Activated naive CD8-positive, alpha-beta T cell treated with anti-CD3 and anti-CD28 coated beads, Interleukin-2, amount 10 ng/mL, durations not matched to agents 7 days and 5 days (primary cell): ENCODE measurements at regions not wholly inside any gene's neighbourhood (a gene's known extent, or its start where the extent isn't known, plus 50 kb on each side); places are given as distances from the start of the nearest gene placed in this dataset.
"Not testable (repeated sequence)": the region's sequence is repeated elsewhere in the genome, so short reads cannot be mapped to it uniquely, and the experiment has no call there.

Experiments used
- ATAC-seq: fragments of 150-1000 bp; cut with Tn5 transposase; one replicate; pipeline ENCODE4 v1.10.0; 2021; ENCODE audit warnings: low read depth, moderate library complexity
- POLR2A ChIA-PET: fragments of 350-600 bp; sonication (Branson Sonifier 250); formaldehyde crosslinking; loops from one replicate; lab custom pipeline; 2021; ENCODE audit warnings: antibody characterized with exemption; lab: Charles Lee
- DNase-seq: peaks from one replicate; pipeline ENCODE4 v3.0.0; 2021
- H3K27ac Mint-ChIP-seq: one replicate; pipeline ENCODE4 v1.8.0; 2022; ENCODE audit warnings: mild to moderate bottlenecking, mixed read lengths
- H3K27me3 Mint-ChIP-seq: one replicate; pipeline ENCODE4 v1.8.0; 2022; ENCODE audit warnings: mild to moderate bottlenecking, moderate library complexity, mixed read lengths
- H3K36me3 Mint-ChIP-seq: one replicate; pipeline ENCODE4 v1.8.0; 2021; ENCODE audit warnings: mild to moderate bottlenecking, mixed read lengths
- H3K4me1 Mint-ChIP-seq: one replicate; pipeline ENCODE4 v1.8.0; 2021; ENCODE audit warnings: mixed read lengths
- H3K4me3 Mint-ChIP-seq: one replicate; pipeline ENCODE4 v1.8.0; 2022; ENCODE audit warnings: mild to moderate bottlenecking, moderate library complexity, mixed read lengths
- H3K9me3 Mint-ChIP-seq: one replicate; pipeline ENCODE4 v1.8.0; 2021; ENCODE audit warnings: mixed read lengths

GRCh38 chr5:74454263-74455030, 186.1 kb downstream of the ENC1 start:
- H3K27ac Mint-ChIP-seq = no peak overlapping the region
- H3K4me3 Mint-ChIP-seq = no peak overlapping the region
- no peaks in the 10 kb centered on the region for H3K4me1 Mint-ChIP-seq
- POLR2A ChIA-PET = no interaction called here
- H3K36me3 Mint-ChIP-seq = no peaks in the 10 kb centered on the region
- H3K9me3 Mint-ChIP-seq = no peaks in the 10 kb centered on the region
- ATAC-seq = no peak
- peaks cover 17% of the 10 kb centered on the region for H3K27me3 Mint-ChIP-seq
- no peak for DNase-seq

GRCh38 chr5:74452856-74453255, 187.7 kb downstream of the ENC1 start:
- H3K9me3 Mint-ChIP-seq = no peaks in the 10 kb centered on the region
- H3K27me3 Mint-ChIP-seq = peaks cover 15% of the 10 kb centered on the region
- no peaks in the 10 kb centered on the region for H3K4me1 Mint-ChIP-seq
- no peak overlapping the region for H3K4me3 Mint-ChIP-seq
- ATAC-seq = no peak
- H3K27ac Mint-ChIP-seq = no peak overlapping the region
- no peaks in the 10 kb centered on the region for H3K36me3 Mint-ChIP-seq
- POLR2A ChIA-PET = no interaction called here
- DNase-seq = no peak

GRCh38 chr5:74450095-74450494, 190.4 kb downstream of the ENC1 start:
- DNase-seq = no peak
- no peaks in the 10 kb centered on the region for H3K4me1 Mint-ChIP-seq
- H3K27me3 Mint-ChIP-seq = peaks cover 12% of the 10 kb centered on the region
- no peak for ATAC-seq
- H3K36me3 Mint-ChIP-seq = no peaks in the 10 kb centered on the region
- no peak overlapping the region for H3K27ac Mint-ChIP-seq
- H3K9me3 Mint-ChIP-seq = no peaks in the 10 kb centered on the region
- no peak overlapping the region for H3K4me3 Mint-ChIP-seq
- POLR2A ChIA-PET = no interaction called here

- ATAC-seq = no peak
- Mint-ChIP-seq H3K27ac (no peak overlapping the region), H3K4me3 (no peak overlapping the region), H3K27me3 (peaks cover 8% of the 10 kb centered on the region), H3K4me1 (no peaks in the 10 kb centered on the region), H3K9me3 (no peaks in the 10 kb centered on the region), H3K36me3 (no peaks in the 10 kb centered on the region)
- no peak for DNase-seq
- POLR2A ChIA-PET = no interaction called here
Observed at GRCh38 chr5:74446725-74447241, 193.7 kb downstream of the ENC1 start.

- Mint-ChIP-seq H3K9me3 (peaks cover 3% of the 10 kb centered on the region), H3K27ac (no peak overlapping the region), H3K27me3 (peaks cover 5% of the 10 kb centered on the region), H3K4me1 (no peaks in the 10 kb centered on the region), H3K36me3 (no peaks in the 10 kb centered on the region), H3K4me3 (no peak overlapping the region)
- ATAC-seq (no peak), DNase-seq (no peak)
- POLR2A ChIA-PET = no interaction called here
Observed at GRCh38 chr5:74442466-74442865, 198.1 kb downstream of the ENC1 start.

- H3K9me3 Mint-ChIP-seq = peaks cover 3% of the 10 kb centered on the region
- peaks cover 5% of the 10 kb centered on the region for H3K27me3 Mint-ChIP-seq
- no peak overlapping the region for H3K27ac Mint-ChIP-seq
- POLR2A ChIA-PET = no interaction called here
- DNase-seq = no peak
- no peaks in the 10 kb centered on the region for H3K4me1 Mint-ChIP-seq
- no peak for ATAC-seq
- no peak overlapping the region for H3K4me3 Mint-ChIP-seq
- H3K36me3 Mint-ChIP-seq = no peaks in the 10 kb centered on the region
Observed at GRCh38 chr5:74441616-74442015, 198.9 kb downstream of the ENC1 start.

GRCh38 chr5:74440341-74440740, 200.2 kb downstream of the ENC1 start:
- Mint-ChIP-seq H3K27me3 (peaks cover 5% of the 10 kb centered on the region), H3K4me1 (no peaks in the 10 kb centered on the region), H3K4me3 (no peak overlapping the region), H3K27ac (no peak overlapping the region), H3K36me3 (no peaks in the 10 kb centered on the region), H3K9me3 (peaks cover 5% of the 10 kb centered on the region)
- POLR2A ChIA-PET = no interaction called here
- no peak for ATAC-seq
- no peak for DNase-seq

- peaks cover 15% of the 10 kb centered on the region for H3K27me3 Mint-ChIP-seq
- POLR2A ChIA-PET, H3K4me1 Mint-ChIP-seq, DNase-seq, H3K4me3 Mint-ChIP-seq, ATAC-seq, H3K36me3 Mint-ChIP-seq, H3K27ac Mint-ChIP-seq, H3K9me3 Mint-ChIP-seq: not testable (repeated sequence)
Observed at GRCh38 chr5:74437870-74438269, 202.7 kb downstream of the ENC1 start.

GRCh38 chr5:74433896-74434829, 206.4 kb downstream of the ENC1 start:
- DNase-seq (no peak), ATAC-seq (no peak)
- H3K4me1 Mint-ChIP-seq = no peaks in the 10 kb centered on the region
- POLR2A ChIA-PET = no interaction called here
- H3K4me3 Mint-ChIP-seq = no peak overlapping the region
- no peak overlapping the region for H3K27ac Mint-ChIP-seq
- H3K36me3 Mint-ChIP-seq = no peaks in the 10 kb centered on the region
- H3K9me3 Mint-ChIP-seq = peaks cover 6% of the 10 kb centered on the region
- peaks cover 14% of the 10 kb centered on the region for H3K27me3 Mint-ChIP-seq

GRCh38 chr5:74433255-74433895, 207.2 kb downstream of the ENC1 start:
- no peaks in the 10 kb centered on the region for H3K4me1 Mint-ChIP-seq
- H3K27me3 Mint-ChIP-seq = peaks cover 14% of the 10 kb centered on the region
- DNase-seq (no peak), ATAC-seq (no peak)
- POLR2A ChIA-PET = no interaction called here
- H3K9me3 Mint-ChIP-seq = peaks cover 3% of the 10 kb centered on the region
- no peak overlapping the region for H3K4me3 Mint-ChIP-seq
- no peaks in the 10 kb centered on the region for H3K36me3 Mint-ChIP-seq
- H3K27ac Mint-ChIP-seq = no peak overlapping the region

- no peaks in the 10 kb centered on the region for H3K36me3 Mint-ChIP-seq
- H3K27ac Mint-ChIP-seq = no peak overlapping the region
- DNase-seq = no peak
- peaks cover 14% of the 10 kb centered on the region for H3K27me3 Mint-ChIP-seq
- peaks cover 3% of the 10 kb centered on the region for H3K9me3 Mint-ChIP-seq
- no peak overlapping the region for H3K4me3 Mint-ChIP-seq
- H3K4me1 Mint-ChIP-seq = no peaks in the 10 kb centered on the region
- no peak for ATAC-seq
- POLR2A ChIA-PET = no interaction called here
Observed at GRCh38 chr5:74432721-74433120, 207.8 kb downstream of the ENC1 start.

GRCh38 chr5:74432216-74432615, 208.3 kb downstream of the ENC1 start:
- no peaks in the 10 kb centered on the region for H3K36me3 Mint-ChIP-seq
- no peak for ATAC-seq
- POLR2A ChIA-PET = no interaction called here
- H3K4me3 Mint-ChIP-seq = no peak overlapping the region
- H3K27me3 Mint-ChIP-seq = peaks cover 14% of the 10 kb centered on the region
- no peaks in the 10 kb centered on the region for H3K4me1 Mint-ChIP-seq
- H3K27ac Mint-ChIP-seq = no peak overlapping the region
- H3K9me3 Mint-ChIP-seq = peaks cover 3% of the 10 kb centered on the region
- DNase-seq = no peak

GRCh38 chr5:74431290-74431669, 209.2 kb downstream of the ENC1 start:
- H3K27ac Mint-ChIP-seq = no peak overlapping the region
- ATAC-seq (no peak), DNase-seq (no peak)
- no peaks in the 10 kb centered on the region for H3K36me3 Mint-ChIP-seq
- peaks cover 3% of the 10 kb centered on the region for H3K9me3 Mint-ChIP-seq
- POLR2A ChIA-PET = no interaction called here
- no peak overlapping the region for H3K4me3 Mint-ChIP-seq
- H3K4me1 Mint-ChIP-seq = no peaks in the 10 kb centered on the region
- H3K27me3 Mint-ChIP-seq = peaks cover 14% of the 10 kb centered on the region
